GM18870 (cell line): ENCODE measurements at regions not wholly inside any gene's neighbourhood (a gene's known extent, or its start where the extent isn't known, plus 50 kb on each side); places are given as distances from the start of the nearest gene placed in this dataset.

Source experiments
- ATAC-seq: cut with Tn5 transposase; IDR thresholded peaks from one replicate; pipeline ENCODE4 v1.9.1; 2021; ENCODE audit warnings: moderate library complexity; ENCODE audit not compliant: unreplicated experiment

DNA sequence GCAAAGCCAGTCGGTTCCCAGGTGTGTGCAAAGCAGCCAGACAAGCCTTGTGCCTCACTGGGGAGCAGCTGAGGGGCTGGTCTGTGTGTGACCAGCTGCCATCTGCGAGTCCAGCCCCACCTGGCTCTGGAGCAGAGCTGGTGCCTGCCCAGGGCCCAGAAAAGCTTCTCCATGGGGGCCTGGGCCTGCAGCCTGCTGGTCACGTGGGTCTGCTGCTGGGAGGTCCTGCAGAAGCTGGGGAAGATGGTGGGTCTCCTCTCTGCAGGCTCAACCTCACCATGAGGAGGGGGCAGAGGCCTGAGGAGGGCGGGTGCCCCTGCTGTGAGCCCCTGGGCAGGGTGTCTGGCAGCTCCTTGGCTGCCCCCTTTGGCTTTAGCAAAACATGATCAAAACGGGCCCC, 71.9 kb downstream of the ENGASE start:
- ATAC-seq: no peak

GRCh38 chr17:79145548-79145947, 70.9 kb downstream of the ENGASE start:
- no peak for ATAC-seq

GRCh38 chr17:79144133-79144532, 69.5 kb downstream of the ENGASE start:
- ATAC-seq: no peak

- no peak for ATAC-seq
Measured at GRCh38 chr17:79142375-79142774, 67.8 kb downstream of the ENGASE start.

- ATAC-seq: no peak
Measured at GRCh38 chr17:79141578-79142355, 67.1 kb downstream of the ENGASE start.

DNA sequence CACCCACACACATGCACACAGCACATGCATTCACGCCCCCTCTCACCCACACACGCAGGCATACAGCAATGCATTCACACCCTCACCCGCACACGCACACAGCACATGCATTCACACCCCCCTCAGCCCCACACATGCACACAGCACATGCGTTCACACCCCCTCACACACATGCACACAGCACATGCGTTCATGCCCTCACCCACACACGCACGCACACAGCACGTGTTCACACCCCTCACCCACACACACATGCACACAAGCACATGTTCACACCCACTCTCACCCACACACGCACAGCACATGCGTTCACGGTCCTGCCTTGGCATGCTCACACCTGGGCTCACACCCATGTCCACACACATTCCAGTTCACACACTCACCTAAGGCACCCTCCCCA, 64.2 kb downstream of the ENGASE start:
- ATAC-seq: no peak

DNA sequence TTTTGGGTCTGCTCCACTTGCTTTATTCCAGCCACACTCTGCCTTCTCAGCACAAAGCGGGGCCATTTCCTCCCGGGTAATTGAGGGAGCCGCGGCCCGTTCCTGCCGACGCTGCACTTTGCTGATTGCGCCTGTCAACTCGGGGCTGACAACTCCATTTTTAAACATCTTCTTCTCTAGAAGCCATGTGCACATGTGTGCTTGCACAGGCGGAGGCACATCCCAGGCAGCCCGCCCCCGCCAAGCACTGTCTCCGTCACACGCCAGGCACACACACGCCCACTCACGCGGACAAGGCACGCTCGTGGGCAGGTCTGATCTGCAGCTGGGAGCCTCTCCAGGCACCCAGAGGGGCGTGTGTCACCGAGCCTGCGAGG, 63.2 kb downstream of the ENGASE start:
- ATAC-seq: no peak

GRCh38 chr17:79137015-79137788, 62.6 kb downstream of the ENGASE start:
- ATAC-seq: no peak

DNA sequence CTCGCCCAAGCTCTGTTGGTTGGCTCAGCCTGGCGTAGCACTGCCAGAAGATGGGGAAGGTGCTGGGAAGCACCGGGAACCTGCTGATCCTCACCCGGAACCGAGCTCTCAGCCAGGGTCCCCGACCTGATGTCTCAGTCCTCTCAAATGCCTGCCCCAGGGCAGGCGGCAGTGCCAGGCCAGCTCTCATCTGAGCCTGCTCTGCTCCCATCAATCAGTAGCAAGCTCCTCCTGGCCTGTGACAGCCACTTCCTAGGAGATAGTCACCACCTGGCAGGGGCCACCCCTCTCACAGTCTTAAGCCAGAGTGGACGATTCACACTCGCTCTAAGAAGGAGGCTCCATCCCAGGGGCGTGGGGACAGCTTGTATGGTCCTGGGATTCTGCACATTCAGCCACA, 62.0 kb downstream of the ENGASE start:
- ATAC-seq: no peak
